ENCODE measurements at regions not wholly inside any gene's neighbourhood (a gene's known extent, or its start where the extent isn't known, plus 50 kb on each side); places are given as distances from the start of the nearest gene placed in this dataset.

- no peak for TF ChIP-seq CTCF (IDR thresholded peaks at IDR 0.05)
- TF ChIP-seq POLR2A (IDR thresholded peaks at IDR 0.05) = no peak
Observed at GRCh38 chr10:4639960-4640359, 186.0 kb upstream of the AKR1E2 start.
